K562 (cell line): ENCODE measurements at regions not wholly inside any gene's neighbourhood (a gene's known extent, or its start where the extent isn't known, plus 50 kb on each side); places are given as distances from the start of the nearest gene placed in this dataset.

Experiments
- FIP1L1 ChIP-seq: fragments of 200-400 bp; formaldehyde crosslinking; IDR thresholded peaks from 2 replicates; pipeline ENCODE4 v1.6.1; 2018; ENCODE audit warnings: mild to moderate bottlenecking, low read depth, low read length; ENCODE audit not compliant: poor library complexity, severe bottlenecking
- HMGN3 ChIP-seq: IDR thresholded peaks from 2 replicates; pipeline ENCODE4 v1.6.1; 2011; ENCODE audit warnings: borderline replicate concordance, low read depth, mild to moderate bottlenecking, mixed read lengths, low read length; ENCODE audit not compliant: insufficient read length; ENCODE audit errors: extremely low read depth
- TEAD1 ChIP-seq, 2 experiments: fragments of 450-650 bp in 1 of 2; sonication (generic) in 1 of 2; formaldehyde crosslinking; IDR thresholded peaks; 2 replicates each; pipeline versions ENCODE4 v1.4.0 to v1.8.0; 2020 to 2022; ENCODE audit warnings: mild to moderate bottlenecking in 2 of 2, missing genetic modification reagents in 1 of 2
- ZBTB9 ChIP-seq: fragments of 450-650 bp; formaldehyde crosslinking; IDR thresholded peaks from 2 replicates; pipeline ENCODE4 v1.4.0; 2020; ENCODE audit warnings: mild to moderate bottlenecking, moderate library complexity
- ZNF436 ChIP-seq: fragments of 250-450, 450-650 bp; sonication (Bioruptor Pico); formaldehyde crosslinking; IDR thresholded peaks from 2 replicates; pipeline ENCODE4 v1.7.0; 2020; ENCODE audit warnings: mild to moderate bottlenecking
- ZNF707 ChIP-seq: fragments of 250-450 bp; sonication (Bioruptor Pico); conservative IDR thresholded peaks from 2 replicates; pipeline ENCODE4 v1.8.0; 2022; ENCODE audit warnings: inconsistent platforms, mild to moderate bottlenecking, moderate library complexity
- ZNF766 ChIP-seq: fragments of 200-800 bp; sonication (Bioruptor generic); conservative IDR thresholded peaks from 2 replicates; pipeline ENCODE4 v1.6.1; 2016; ENCODE audit warnings: missing genetic modification characterization, missing compliant biosample characterization
- ZNF785 ChIP-seq: fragments of 250-450 bp; sonication (Bioruptor Pico); IDR thresholded peaks from 2 replicates; pipeline ENCODE4 v1.4.0; 2020; ENCODE audit warnings: mild to moderate bottlenecking
- TF ChIP-seq, protein P1 (sequence below), 2 experiments: IDR thresholded peaks; 2 replicates each; pipeline ENCODE4 v1.6.1; 2012; ENCODE audit warnings: improper control_type of control experiment in 2 of 2, low read depth in 2 of 2, low read length in 2 of 2, borderline replicate concordance in 1 of 2

- TF ChIP-seq, protein P1, sequence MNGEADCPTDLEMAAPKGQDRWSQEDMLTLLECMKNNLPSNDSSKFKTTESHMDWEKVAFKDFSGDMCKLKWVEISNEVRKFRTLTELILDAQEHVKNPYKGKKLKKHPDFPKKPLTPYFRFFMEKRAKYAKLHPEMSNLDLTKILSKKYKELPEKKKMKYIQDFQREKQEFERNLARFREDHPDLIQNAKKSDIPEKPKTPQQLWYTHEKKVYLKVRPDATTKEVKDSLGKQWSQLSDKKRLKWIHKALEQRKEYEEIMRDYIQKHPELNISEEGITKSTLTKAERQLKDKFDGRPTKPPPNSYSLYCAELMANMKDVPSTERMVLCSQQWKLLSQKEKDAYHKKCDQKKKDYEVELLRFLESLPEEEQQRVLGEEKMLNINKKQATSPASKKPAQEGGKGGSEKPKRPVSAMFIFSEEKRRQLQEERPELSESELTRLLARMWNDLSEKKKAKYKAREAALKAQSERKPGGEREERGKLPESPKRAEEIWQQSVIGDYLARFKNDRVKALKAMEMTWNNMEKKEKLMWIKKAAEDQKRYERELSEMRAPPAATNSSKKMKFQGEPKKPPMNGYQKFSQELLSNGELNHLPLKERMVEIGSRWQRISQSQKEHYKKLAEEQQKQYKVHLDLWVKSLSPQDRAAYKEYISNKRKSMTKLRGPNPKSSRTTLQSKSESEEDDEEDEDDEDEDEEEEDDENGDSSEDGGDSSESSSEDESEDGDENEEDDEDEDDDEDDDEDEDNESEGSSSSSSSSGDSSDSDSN (IDR thresholded peaks at IDR 0.05; ENCODE audit: borderline replicate concordance in 1 of 2, low read depth in 2 of 2, low read length in 2 of 2): no peak
- TF ChIP-seq ZNF766 (CRISPR knock-in tag): no peak
- TF ChIP-seq ZNF436 (CRISPR knock-in tag): no peak
- no peak for TF ChIP-seq TEAD1 (CRISPR knock-in tag; IDR thresholded peaks at IDR 0.05)
- no peak for TF ChIP-seq ZBTB9 (CRISPR knock-in tag)
- no peak for TF ChIP-seq FIP1L1
- no peak for TF ChIP-seq HMGN3
- TF ChIP-seq ZNF707 (CRISPR knock-in tag): no peak
- TF ChIP-seq ZNF785 (CRISPR knock-in tag): no peak
These were observed 410.6 kb downstream of the RAP2B start (continued) for GRCh38 chr3:153572654-153573053.
